DMS 273 (cell line): ENCODE measurements at regions not wholly inside any gene's neighbourhood (a gene's known extent, or its start where the extent isn't known, plus 50 kb on each side); places are given as distances from the start of the nearest gene placed in this dataset.
"Not testable (repeated sequence)": the region's sequence is repeated elsewhere in the genome, so short reads cannot be mapped to it uniquely, and the experiment has no call there.

ENCODE experiments used
- DNase-seq: peaks from one replicate; lab custom pipeline; 2025; ENCODE audit not compliant: unreplicated experiment; lab: John Stamatoyannopoulos, UW

- no peak for DNase-seq
These were observed 92.7 kb downstream of the C12orf75 start for GRCh38 chr12:105423237-105423636.

- DNase-seq, result no peak
These were observed 93.4 kb downstream of the C12orf75 start for GRCh38 chr12:105423921-105424320.

- no peak for DNase-seq
These were observed 95.0 kb downstream of the C12orf75 start for GRCh38 chr12:105425254-105426174.

GRCh38 chr12:105426766-105427165 lies 96.3 kb downstream of the C12orf75 start:
- DNase-seq, result no peak

- DNase-seq, result no peak
These were observed 97.4 kb downstream of the C12orf75 start for GRCh38 chr12:105427883-105428282.

- DNase-seq, result no peak
These were observed 98.4 kb downstream of the C12orf75 start for GRCh38 chr12:105428793-105429395.

- DNase-seq, result no peak
These were observed 99.0 kb downstream of the C12orf75 start for GRCh38 chr12:105429511-105429910.

GRCh38 chr12:105431537-105432100 lies 101.1 kb downstream of the C12orf75 start:
- DNase-seq, result no peak

- no peak for DNase-seq
These were observed 103.3 kb downstream of the C12orf75 start for GRCh38 chr12:105433804-105434203.

- no peak for DNase-seq
These were observed 106.1 kb downstream of the C12orf75 start for GRCh38 chr12:105436636-105437035.

- DNase-seq, result no peak
These were observed 109.7 kb downstream of the C12orf75 start for GRCh38 chr12:105440037-105440664.

- no peak for DNase-seq
These were observed 113.5 kb downstream of the C12orf75 start for GRCh38 chr12:105443802-105444652.

GRCh38 chr12:105444653-105445102 lies 114.2 kb downstream of the C12orf75 start:
- DNase-seq, result no peak

GRCh38 chr12:105445249-105445648 lies 114.8 kb downstream of the C12orf75 start:
- no peak for DNase-seq

GRCh38 chr12:105445649-105446048 lies 115.2 kb downstream of the C12orf75 start:
- DNase-seq, result no peak

- not testable (repeated sequence) for DNase-seq
These were observed 116.0 kb downstream of the C12orf75 start for GRCh38 chr12:105446460-105446859.

GRCh38 chr12:105449431-105449830 lies 118.9 kb downstream of the C12orf75 start:
- DNase-seq, result no peak

- DNase-seq, result no peak
These were observed 120.7 kb downstream of the C12orf75 start for GRCh38 chr12:105451211-105451610.

GRCh38 chr12:105451798-105452197 lies 121.3 kb downstream of the C12orf75 start:
- DNase-seq, result no peak

- no peak for DNase-seq
These were observed 122.8 kb downstream of the C12orf75 start for GRCh38 chr12:105453316-105453715.
